Mucosa of rectum (tissue), 2 donors: ENCODE measurements at regions not wholly inside any gene's neighbourhood (a gene's known extent, or its start where the extent isn't known, plus 50 kb on each side); places are given as distances from the start of the nearest gene placed in this dataset.

Experiments used
- H3K27ac ChIP-seq, 2 donors: one replicate each; pipeline ENCODE4 v1.7.0; 2013; ENCODE audit warnings: inconsistent platforms in 2 of 2, low read depth in 2 of 2, low read length in 2 of 2
- H3K27me3 ChIP-seq, 2 donors: one replicate each; pipeline ENCODE4 v1.7.0; 2013; ENCODE audit warnings: low read length in 2 of 2; ENCODE audit not compliant: control insufficient read depth in 2 of 2, insufficient read depth in 2 of 2
- H3K36me3 ChIP-seq, 2 donors: one replicate each; pipeline ENCODE4 v1.7.0; 2013; ENCODE audit warnings: low read length in 2 of 2; ENCODE audit not compliant: control insufficient read depth in 2 of 2, insufficient read depth in 2 of 2
- H3K4me1 ChIP-seq, 2 donors: one replicate each; pipeline ENCODE4 v1.7.0; 2013; ENCODE audit warnings: low read length in 2 of 2, mild to moderate bottlenecking in 1 of 2; ENCODE audit not compliant: control insufficient read depth in 2 of 2, insufficient read depth in 2 of 2
- H3K4me3 ChIP-seq, 2 donors: one replicate each; pipeline ENCODE4 v1.7.0; 2013; ENCODE audit warnings: low read length in 2 of 2
- H3K9ac ChIP-seq, 2 donors: one replicate each; pipeline ENCODE4 v1.7.0; 2013; ENCODE audit warnings: low read length in 2 of 2, low read depth in 1 of 2, mild to moderate bottlenecking in 1 of 2
- H3K9me3 ChIP-seq, 2 donors: one replicate each; pipeline ENCODE4 v1.7.0; 2013; ENCODE audit warnings: low read length in 2 of 2; ENCODE audit not compliant: control insufficient read depth in 2 of 2
- donor health status: healthy.
- donor health status: Normal muscosa, but diverticular disease.

- Histone ChIP-seq H3K4me3 (no peak overlapping the region), H3K9ac (no peak overlapping the region), H3K27me3 (no peaks in the 10 kb centered on the region), H3K27ac (peak overlapping the region; percentile 8 to 59), H3K9me3 (no peaks in the 10 kb centered on the region), H3K36me3 (no peaks in the 10 kb centered on the region), H3K4me1 (no peaks in the 10 kb centered on the region)
Observed at GRCh38 chr12:89162589-89163261, 189.6 kb downstream of the DUSP6 start.

DNA sequence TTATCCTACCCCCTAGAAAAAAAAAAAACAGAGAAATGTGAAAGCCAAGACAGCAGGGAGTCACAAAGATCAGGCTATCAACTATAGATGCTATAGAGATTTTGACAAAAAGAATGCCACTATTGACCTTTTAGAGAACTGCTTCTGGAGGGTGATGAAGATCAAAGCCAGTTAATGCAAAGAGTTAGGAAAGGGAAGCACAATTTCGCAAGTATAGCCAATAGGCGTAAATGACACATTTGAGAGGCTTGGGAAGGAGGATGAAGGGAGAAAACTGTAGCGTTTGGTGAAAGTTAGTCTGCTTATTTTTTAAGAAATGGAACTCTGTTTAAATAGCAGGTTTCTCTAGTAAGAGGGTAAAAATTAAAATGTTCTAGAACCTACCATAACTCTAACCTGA lies 190.7 kb downstream of the DUSP6 start:
- no peak overlapping the region for H3K9ac ChIP-seq
- no peaks in the 10 kb centered on the region for H3K9me3 ChIP-seq
- H3K27me3 ChIP-seq, result no peaks in the 10 kb centered on the region
- no peak overlapping the region for H3K4me3 ChIP-seq
- H3K36me3 ChIP-seq, result no peaks in the 10 kb centered on the region
- H3K4me1 ChIP-seq, result peaks cover 2 to 3% of the 10 kb centered on the region in 2 donors
- H3K27ac ChIP-seq, result no peak overlapping the region

DNA sequence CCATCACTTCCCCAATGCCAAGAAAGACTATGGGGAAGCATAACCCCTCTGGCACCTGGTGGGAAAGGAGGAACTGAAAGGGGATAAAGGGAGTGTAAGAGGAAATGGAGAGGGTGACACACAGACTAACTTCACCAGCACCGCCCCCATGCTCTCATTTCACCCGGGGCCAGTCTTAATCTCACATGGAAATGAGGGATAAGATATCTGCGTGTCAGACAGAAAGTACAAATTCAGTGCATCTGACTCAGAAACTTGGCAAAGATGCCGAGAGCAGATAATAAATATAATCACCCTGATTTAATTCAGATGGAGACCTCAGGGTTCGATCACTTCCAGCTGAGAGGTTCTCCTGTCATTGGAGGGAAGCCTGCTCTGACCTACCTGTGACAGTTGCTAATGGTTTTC lies 191.6 kb downstream of the DUSP6 start:
- no peak overlapping the region for H3K9ac ChIP-seq
- peaks cover 2 to 4% of the 10 kb centered on the region in 2 donors for H3K4me1 ChIP-seq
- H3K27ac ChIP-seq, result peak overlapping the region; percentile 13 to 49
- H3K36me3 ChIP-seq, result no peaks in the 10 kb centered on the region
- H3K9me3 ChIP-seq, result no peaks in the 10 kb centered on the region
- H3K4me3 ChIP-seq, result no peak overlapping the region
- H3K27me3 ChIP-seq, result no peaks in the 10 kb centered on the region

DNA sequence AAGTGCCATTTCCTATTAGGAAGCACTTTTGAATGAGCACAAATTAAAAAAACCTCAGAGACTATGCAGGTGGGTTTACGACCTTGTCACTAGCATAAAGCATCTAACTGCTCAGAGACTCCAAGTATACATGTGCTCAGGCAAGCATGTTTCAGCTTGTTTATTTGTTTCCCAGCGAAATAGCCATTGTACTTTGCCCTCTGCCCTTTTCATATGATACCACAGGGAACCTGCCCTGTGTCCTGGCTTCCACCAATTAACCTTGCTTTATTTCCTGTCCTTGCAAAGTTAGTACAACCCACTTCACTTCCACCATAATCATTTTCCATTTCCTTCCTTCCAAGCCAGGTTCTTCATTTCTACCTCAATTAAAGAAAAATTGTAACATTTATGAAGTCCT lies 194.9 kb downstream of the DUSP6 start:
- no peaks in the 10 kb centered on the region for H3K36me3 ChIP-seq
- H3K4me3 ChIP-seq, result no peak overlapping the region
- H3K27ac ChIP-seq, result no peak overlapping the region
- no peaks in the 10 kb centered on the region for H3K9me3 ChIP-seq
- H3K4me1 ChIP-seq, result peaks cover 2 to 4% of the 10 kb centered on the region in 2 donors
- no peak overlapping the region for H3K9ac ChIP-seq
- H3K27me3 ChIP-seq, result no peaks in the 10 kb centered on the region

- Histone ChIP-seq H3K27ac (peak overlapping the region in 1 of 2 donors; percentile 3), H3K36me3 (no peaks in the 10 kb centered on the region), H3K4me3 (no peak overlapping the region), H3K9me3 (no peaks in the 10 kb centered on the region), H3K9ac (no peak overlapping the region), H3K27me3 (no peaks in the 10 kb centered on the region), H3K4me1 (peaks cover 2 to 4% of the 10 kb centered on the region in 2 donors)
Observed at GRCh38 chr12:89156862-89157262, 195.4 kb downstream of the DUSP6 start.

DNA sequence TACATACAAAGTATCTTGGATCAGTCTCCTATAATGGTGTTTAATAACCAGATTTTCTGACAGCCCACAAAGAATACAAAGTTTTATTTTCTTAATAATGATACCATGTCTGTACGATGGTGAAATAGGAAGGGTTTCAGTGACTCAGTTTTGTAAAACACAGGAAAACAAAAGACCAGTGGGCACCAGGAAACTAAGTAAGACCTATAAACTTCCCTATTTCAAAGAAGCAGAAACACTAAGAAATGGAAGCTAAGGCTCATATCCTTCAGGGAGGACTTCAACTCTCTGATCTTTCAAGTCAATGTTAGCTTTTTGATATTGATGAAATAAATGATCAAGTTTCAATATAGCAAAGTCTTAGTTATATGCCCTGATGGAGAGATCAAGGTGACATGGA lies 196.0 kb downstream of the DUSP6 start:
- no peaks in the 10 kb centered on the region for H3K36me3 ChIP-seq
- H3K9ac ChIP-seq, result no peak overlapping the region
- no peak overlapping the region for H3K4me3 ChIP-seq
- H3K9me3 ChIP-seq, result no peaks in the 10 kb centered on the region
- peaks cover 2 to 4% of the 10 kb centered on the region in 2 donors for H3K4me1 ChIP-seq
- no peaks in the 10 kb centered on the region for H3K27me3 ChIP-seq
- peak overlapping the region in 1 of 2 donors; percentile 3 for H3K27ac ChIP-seq

DNA sequence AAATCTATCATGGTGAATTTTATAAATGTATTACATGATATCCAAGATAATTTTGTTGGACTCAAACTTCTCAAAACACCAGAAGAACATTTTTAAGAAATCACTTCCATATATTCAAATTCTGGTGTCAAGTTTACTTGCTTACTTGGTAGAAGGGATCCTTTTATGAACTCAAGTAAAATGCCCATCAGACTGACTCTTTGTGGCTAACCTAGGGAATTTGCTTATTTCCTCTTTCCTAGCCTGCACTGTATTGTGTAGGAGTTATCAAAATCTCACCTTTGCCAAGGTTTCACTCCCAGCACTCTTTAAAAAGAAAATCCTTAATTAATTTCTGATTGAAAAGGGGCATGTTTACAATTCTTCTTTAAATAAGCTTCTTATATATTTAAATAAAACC lies 196.5 kb downstream of the DUSP6 start:
- H3K27me3 ChIP-seq, result no peaks in the 10 kb centered on the region
- no peak overlapping the region for H3K27ac ChIP-seq
- no peaks in the 10 kb centered on the region for H3K36me3 ChIP-seq
- no peak overlapping the region for H3K4me3 ChIP-seq
- H3K9ac ChIP-seq, result no peak overlapping the region
- H3K4me1 ChIP-seq, result peaks cover 2 to 4% of the 10 kb centered on the region in 2 donors
- H3K9me3 ChIP-seq, result no peaks in the 10 kb centered on the region

DNA sequence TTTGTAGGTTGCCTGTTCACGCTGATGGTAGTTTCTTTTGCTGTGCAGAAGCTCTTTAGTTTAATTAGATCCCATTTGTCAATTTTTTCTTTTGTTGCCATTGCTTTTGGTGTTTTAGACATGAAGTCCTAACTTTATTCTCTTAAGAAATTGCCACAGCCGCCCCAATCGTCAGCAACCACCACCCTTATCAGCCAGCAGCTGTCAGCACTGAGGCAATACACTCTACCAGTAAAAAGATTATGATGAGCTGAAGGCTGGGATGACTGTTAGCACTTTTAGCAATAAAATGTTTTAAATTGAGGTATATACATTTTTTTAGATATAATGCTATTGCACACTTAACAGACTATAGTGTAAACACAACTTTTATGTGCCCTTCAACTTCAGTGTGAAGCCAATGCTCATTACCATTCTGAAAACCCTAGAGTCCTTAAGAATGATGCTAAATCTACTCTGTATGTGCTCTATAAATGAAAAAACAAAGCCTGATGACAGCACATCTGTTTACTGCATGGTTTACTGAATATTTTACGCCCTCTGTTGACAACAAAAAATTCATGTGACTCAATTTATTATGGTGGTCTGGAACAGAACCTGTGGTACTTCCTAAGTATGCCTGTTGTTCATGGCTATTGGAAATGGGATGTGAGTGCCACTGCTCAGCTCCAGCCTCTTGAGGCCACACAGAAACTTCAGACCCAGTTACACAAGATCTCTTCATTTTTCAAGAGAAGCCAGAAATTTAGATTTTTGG lies 197.4 kb downstream of the DUSP6 start:
- no peak overlapping the region for H3K27ac ChIP-seq

GRCh38 chr12:89153341-89153740 lies 199.0 kb downstream of the DUSP6 start:
- Histone ChIP-seq H3K27ac (no peak overlapping the region), H3K9me3 (no peaks in the 10 kb centered on the region), H3K4me1 (peaks cover 2 to 4% of the 10 kb centered on the region in 2 donors), H3K36me3 (no peaks in the 10 kb centered on the region), H3K4me3 (no peak overlapping the region), H3K27me3 (no peaks in the 10 kb centered on the region), H3K9ac (no peak overlapping the region)

More for the DNA sequence above, 197.4 kb downstream of the DUSP6 start:
- Histone ChIP-seq H3K4me3 (no peak overlapping the region), H3K36me3 (no peaks in the 10 kb centered on the region), H3K4me1 (peaks cover 2 to 4% of the 10 kb centered on the region in 2 donors), H3K9me3 (no peaks in the 10 kb centered on the region), H3K9ac (no peak overlapping the region), H3K27me3 (no peaks in the 10 kb centered on the region)

GRCh38 chr12:89151536-89151935 lies 200.8 kb downstream of the DUSP6 start:
- no peak overlapping the region for H3K4me3 ChIP-seq
- H3K9ac ChIP-seq, result no peak overlapping the region
- no peaks in the 10 kb centered on the region for H3K27me3 ChIP-seq
- no peaks in the 10 kb centered on the region for H3K36me3 ChIP-seq
- H3K27ac ChIP-seq, result no peak overlapping the region
- H3K4me1 ChIP-seq, result peaks cover 0 to under 1% of the 10 kb centered on the region in 2 donors
- H3K9me3 ChIP-seq, result no peaks in the 10 kb centered on the region
